ENCODE measurements at regions not wholly inside any gene's neighbourhood (a gene's known extent, or its start where the extent isn't known, plus 50 kb on each side); places are given as distances from the start of the nearest gene placed in this dataset.

DNA sequence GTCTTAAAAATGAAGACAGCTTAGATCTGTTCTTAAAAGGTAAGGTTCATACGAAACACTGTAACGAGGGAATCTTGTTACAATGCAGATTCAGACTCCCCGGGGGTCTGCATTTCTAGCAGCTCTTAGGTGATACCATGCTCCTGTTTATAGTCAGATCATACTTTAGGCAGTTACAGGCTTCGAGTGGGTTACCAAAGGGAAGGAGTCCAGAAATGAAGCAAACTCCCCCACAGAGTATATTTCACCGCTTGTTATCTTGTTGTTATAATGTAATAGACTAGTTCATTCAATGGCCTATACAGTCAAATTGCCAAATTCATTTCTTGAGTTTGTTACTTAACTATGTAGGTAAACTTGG is 601.1 kb downstream of the USP25 start:
- DNase-seq (ENCODE audit: low read depth, low spot score), result no peak
- H3K4me3 ChIP-seq (ENCODE audit: low read depth, low read length), result no peak overlapping the region
- in situ Hi-C loops (cut with HindIII; ENCODE audit: low sequenced_read_pairs), result no loop called here
- no peak for TF ChIP-seq CTCF (IDR thresholded peaks at IDR 0.05; ENCODE audit: low read depth, low read length)

DNA sequence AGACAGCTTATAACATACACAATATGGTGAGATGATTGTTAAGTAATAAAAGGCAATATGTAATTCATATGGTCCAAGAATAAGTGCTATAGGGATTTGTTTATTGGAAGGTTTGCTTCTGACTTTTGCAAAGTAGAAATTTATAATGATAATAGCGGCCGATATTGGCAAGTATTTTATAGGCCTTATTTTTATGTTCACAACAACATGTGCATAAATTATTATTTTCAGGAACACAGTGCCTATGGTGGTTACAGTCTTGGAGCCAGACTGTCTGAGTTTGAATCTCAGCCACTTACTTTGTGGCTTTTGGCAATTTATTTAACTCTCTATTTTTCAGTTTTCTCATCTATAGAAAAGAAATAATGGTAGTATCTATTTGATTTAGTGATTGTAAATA is 607.5 kb downstream of the USP25 start:
- TF ChIP-seq CTCF (IDR thresholded peaks at IDR 0.05; ENCODE audit: low read depth, low read length), result no peak
- DNase-seq (ENCODE audit: low read depth, low spot score), result no peak
- no peak overlapping the region for H3K4me3 ChIP-seq (ENCODE audit: low read depth, low read length)
- in situ Hi-C loops (cut with HindIII; ENCODE audit: low sequenced_read_pairs), result no loop called here

GRCh38 chr21:16342932-16343331 is 613.1 kb downstream of the USP25 start:
- no peak for DNase-seq (ENCODE audit: low read depth, low spot score)
- H3K4me3 ChIP-seq (ENCODE audit: low read depth, low read length), result no peak overlapping the region
- TF ChIP-seq CTCF (IDR thresholded peaks at IDR 0.05; ENCODE audit: low read depth, low read length), result no peak
- in situ Hi-C loops (cut with HindIII; ENCODE audit: low sequenced_read_pairs), result no loop called here

DNA sequence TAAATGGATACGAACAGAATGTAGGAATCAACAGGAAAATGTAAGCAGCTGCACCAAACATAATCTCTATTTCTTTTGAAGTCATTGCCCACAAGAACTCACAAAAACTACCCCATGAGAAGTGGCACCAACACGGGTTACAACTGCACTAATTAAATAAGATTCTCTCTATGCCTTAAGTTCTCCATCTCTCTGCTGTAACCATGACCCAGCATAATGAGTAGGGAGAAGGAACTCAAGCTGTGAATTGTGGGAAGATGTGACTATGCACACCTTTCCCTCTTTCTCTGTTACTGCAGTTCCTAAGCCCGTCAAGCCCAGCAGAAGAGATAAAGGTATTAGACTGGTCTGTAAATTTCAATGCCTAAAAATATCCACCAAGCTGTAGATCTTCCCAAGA is 614.0 kb downstream of the USP25 start:
- TF ChIP-seq CTCF (IDR thresholded peaks at IDR 0.05; ENCODE audit: low read depth, low read length), result no peak
- DNase-seq (ENCODE audit: low read depth, low spot score), result no peak
- in situ Hi-C loops (cut with HindIII; ENCODE audit: low sequenced_read_pairs), result no loop called here
- H3K4me3 ChIP-seq (ENCODE audit: low read depth, low read length), result no peak overlapping the region

DNA sequence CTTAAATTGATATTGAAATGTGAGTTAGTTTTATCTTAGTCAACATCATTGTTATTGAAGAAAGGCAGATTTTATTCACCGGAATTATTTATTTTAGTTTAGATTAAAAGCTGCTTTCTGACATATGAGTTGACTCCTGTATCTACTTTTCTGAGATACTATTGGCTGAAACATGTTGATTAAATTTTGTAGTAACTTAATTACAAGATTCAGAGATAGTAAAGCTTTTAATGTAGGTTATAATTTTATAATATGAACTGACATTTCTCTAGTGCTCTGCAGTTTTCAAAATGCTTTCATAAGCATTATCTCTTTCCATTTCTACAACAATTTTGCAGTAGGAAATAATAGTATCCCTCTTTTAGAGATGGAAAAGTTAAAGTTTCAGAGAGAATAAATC is 616.0 kb downstream of the USP25 start:
- in situ Hi-C loops (cut with HindIII; ENCODE audit: low sequenced_read_pairs), result no loop called here
- no peak for TF ChIP-seq CTCF (IDR thresholded peaks at IDR 0.05; ENCODE audit: low read depth, low read length)
- H3K4me3 ChIP-seq (ENCODE audit: low read depth, low read length), result no peak overlapping the region
- DNase-seq (ENCODE audit: low read depth, low spot score), result no peak

GRCh38 chr21:16347223-16347622 is 617.4 kb downstream of the USP25 start:
- in situ Hi-C loops (cut with HindIII; ENCODE audit: low sequenced_read_pairs), result no loop called here
- no peak for TF ChIP-seq CTCF (IDR thresholded peaks at IDR 0.05; ENCODE audit: low read depth, low read length)
- no peak for DNase-seq (ENCODE audit: low read depth, low spot score)
- H3K4me3 ChIP-seq (ENCODE audit: low read depth, low read length), result no peak overlapping the region

DNA sequence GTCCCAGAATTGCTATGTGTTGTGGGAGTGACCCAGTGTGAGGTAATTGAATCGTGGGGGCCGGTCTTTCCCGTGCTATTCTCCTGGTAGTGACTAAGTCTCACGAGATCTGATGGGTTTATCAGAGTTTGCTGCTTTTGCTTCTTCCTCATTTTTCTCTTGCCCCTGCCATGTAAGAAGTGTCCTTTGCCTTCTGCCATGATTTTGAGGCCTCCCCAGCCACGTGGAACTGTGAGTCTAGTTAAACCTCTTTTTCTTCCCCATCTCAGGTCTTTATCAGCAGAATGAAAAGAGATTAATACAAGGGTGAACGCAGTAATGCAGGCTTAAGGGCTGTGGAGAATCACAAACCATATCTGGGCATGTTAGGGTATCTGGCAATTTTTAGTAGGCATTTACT is 624.0 kb downstream of the USP25 start:
- DNase-seq (ENCODE audit: low read depth, low spot score), result no peak
- H3K4me3 ChIP-seq (ENCODE audit: low read depth, low read length), result no peak overlapping the region
- TF ChIP-seq CTCF (IDR thresholded peaks at IDR 0.05; ENCODE audit: low read depth, low read length), result no peak
- in situ Hi-C loops (cut with HindIII; ENCODE audit: low sequenced_read_pairs), result no loop called here

Measured in astrocyte of the spinal cord (primary cell).